Progenitor cell of endocrine pancreas (in vitro differentiated cells): ENCODE measurements at regions not wholly inside any gene's neighbourhood (a gene's known extent, or its start where the extent isn't known, plus 50 kb on each side); places are given as distances from the start of the nearest gene placed in this dataset.

Experiments
- DNase-seq: peaks from one replicate; pipeline ENCODE4 v3.0.0; 2021; ENCODE audit warnings: low spot score; ENCODE audit not compliant: unreplicated experiment
- H3K27ac Mint-ChIP-seq: 2 replicates; pipeline ENCODE4 v1.8.0; 2021; ENCODE audit warnings: mild to moderate bottlenecking, moderate library complexity, mixed read lengths
- H3K27me3 Mint-ChIP-seq: 2 replicates; pipeline ENCODE4 v1.8.0; 2021; ENCODE audit warnings: mixed read lengths
- H3K36me3 Mint-ChIP-seq: 2 replicates; pipeline ENCODE4 v1.8.0; 2022; ENCODE audit warnings: mixed read lengths; ENCODE audit not compliant: insufficient read depth
- H3K4me1 Mint-ChIP-seq: 2 replicates; pipeline ENCODE4 v1.8.0; 2021; ENCODE audit warnings: low read depth, mixed read lengths
- H3K4me3 Mint-ChIP-seq: 2 replicates; pipeline ENCODE4 v1.8.0; 2021; ENCODE audit warnings: low read depth, mild to moderate bottlenecking, moderate library complexity, mixed read lengths
- H3K9me3 Mint-ChIP-seq: 2 replicates; pipeline ENCODE4 v1.8.0; 2021; ENCODE audit warnings: low read depth, mixed read lengths
- CTCF ChIP-seq: fragments of 200-600 bp; sonication (generic); IDR thresholded peaks from one replicate; pipeline ENCODE4 v1.5.0; 2021; ENCODE audit warnings: antibody characterized with exemption, mild to moderate bottlenecking; ENCODE audit not compliant: unreplicated experiment

DNA sequence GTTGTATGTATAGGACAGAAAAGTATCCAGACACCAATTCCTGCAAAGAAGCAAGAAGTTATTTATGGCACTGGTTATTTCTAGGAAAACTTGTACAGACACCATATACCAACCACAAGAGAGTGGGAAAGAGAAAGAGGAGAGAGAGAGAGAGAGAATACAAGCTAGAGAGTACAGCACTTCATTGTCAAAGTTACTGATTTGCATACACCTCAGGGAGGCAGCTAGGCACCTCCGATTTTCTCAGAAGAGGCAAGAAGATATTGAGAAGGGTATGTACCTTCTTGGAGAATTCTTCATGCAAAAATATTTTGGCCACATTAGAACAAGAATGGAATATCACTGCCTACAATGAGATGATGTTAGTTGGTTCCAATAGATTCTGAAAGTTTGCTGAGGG lies 333.9 kb upstream of the PIK3C3 start:
- no peaks in the 10 kb centered on the region for H3K9me3 Mint-ChIP-seq
- H3K27me3 Mint-ChIP-seq: no peaks in the 10 kb centered on the region
- no peaks in the 10 kb centered on the region for H3K36me3 Mint-ChIP-seq
- DNase-seq: no peak
- no peak overlapping the region for H3K27ac Mint-ChIP-seq
- TF ChIP-seq CTCF: no peak
- no peak overlapping the region for H3K4me3 Mint-ChIP-seq
- H3K4me1 Mint-ChIP-seq: peaks cover 29% of the 10 kb centered on the region

DNA sequence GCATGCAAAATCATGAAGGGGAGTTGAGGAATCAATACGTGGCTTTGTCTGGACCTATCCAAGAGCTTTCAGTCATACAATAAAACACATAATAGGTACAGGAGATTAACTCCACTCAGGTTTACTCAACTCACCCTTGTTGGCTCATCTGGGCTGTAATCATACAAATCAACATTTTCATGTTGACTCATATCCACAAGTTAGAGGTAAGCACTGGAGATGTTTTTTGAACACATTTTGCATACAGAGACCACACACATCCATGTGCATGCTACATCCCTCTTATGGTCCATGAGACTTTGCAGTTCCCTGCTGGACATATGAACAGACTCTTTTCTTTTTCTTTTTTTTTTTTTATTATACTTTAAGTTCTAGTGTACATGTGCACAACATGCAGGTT lies 336.9 kb upstream of the PIK3C3 start:
- no peak overlapping the region for H3K27ac Mint-ChIP-seq
- H3K36me3 Mint-ChIP-seq: peaks cover 3% of the 10 kb centered on the region
- no peaks in the 10 kb centered on the region for H3K27me3 Mint-ChIP-seq
- H3K4me1 Mint-ChIP-seq: peaks cover 17% of the 10 kb centered on the region
- no peaks in the 10 kb centered on the region for H3K9me3 Mint-ChIP-seq
- TF ChIP-seq CTCF: no peak
- H3K4me3 Mint-ChIP-seq: no peak overlapping the region
- no peak for DNase-seq

GRCh38 chr18:41617647-41618046 lies 337.4 kb upstream of the PIK3C3 start:
- H3K27ac Mint-ChIP-seq: no peak overlapping the region
- peaks cover 16% of the 10 kb centered on the region for H3K4me1 Mint-ChIP-seq
- no peak for DNase-seq
- no peak overlapping the region for H3K4me3 Mint-ChIP-seq
- H3K36me3 Mint-ChIP-seq: peaks cover 3% of the 10 kb centered on the region
- no peaks in the 10 kb centered on the region for H3K27me3 Mint-ChIP-seq
- TF ChIP-seq CTCF: no peak
- H3K9me3 Mint-ChIP-seq: no peaks in the 10 kb centered on the region

DNA sequence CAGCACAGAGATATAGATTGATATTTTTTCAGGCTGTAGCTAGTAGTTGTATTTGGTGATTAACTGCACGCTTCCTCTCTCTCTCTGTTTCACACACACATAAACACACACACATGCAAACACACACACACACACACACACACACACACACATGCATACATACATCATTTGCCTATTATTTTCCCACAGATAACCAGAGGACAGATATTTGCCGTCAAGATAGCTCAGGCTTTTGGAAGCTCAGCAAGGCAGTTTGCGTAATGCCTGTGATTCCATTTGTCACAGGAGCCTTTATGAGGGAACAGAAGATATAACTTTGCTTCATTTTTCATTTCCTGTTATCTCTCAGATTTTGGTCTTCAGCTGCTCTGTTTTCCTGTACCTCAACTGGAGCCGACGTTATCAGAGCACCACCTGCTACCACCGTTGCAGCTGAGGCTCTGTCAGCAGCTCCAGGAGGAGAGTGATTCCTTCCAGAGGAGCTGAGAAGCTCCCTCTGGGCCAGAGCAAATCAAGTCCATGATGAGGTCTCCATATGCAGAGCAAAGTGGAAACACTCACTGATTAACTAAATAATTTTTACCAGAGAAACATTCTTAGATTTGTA lies 341.9 kb upstream of the PIK3C3 start:
- H3K4me3 Mint-ChIP-seq: no peak overlapping the region
- no peak for DNase-seq
- peaks cover 5% of the 10 kb centered on the region for H3K36me3 Mint-ChIP-seq
- no peaks in the 10 kb centered on the region for H3K27me3 Mint-ChIP-seq
- no peak for TF ChIP-seq CTCF
- peaks cover 7% of the 10 kb centered on the region for H3K9me3 Mint-ChIP-seq
- no peak overlapping the region for H3K27ac Mint-ChIP-seq
- peaks cover 5% of the 10 kb centered on the region for H3K4me1 Mint-ChIP-seq

GRCh38 chr18:41604964-41605363 lies 350.1 kb upstream of the PIK3C3 start:
- no peak for TF ChIP-seq CTCF
- no peak for DNase-seq
- H3K27ac Mint-ChIP-seq: no peak overlapping the region
- H3K36me3 Mint-ChIP-seq: peaks cover 3% of the 10 kb centered on the region
- peaks cover 5% of the 10 kb centered on the region for H3K4me1 Mint-ChIP-seq
- H3K27me3 Mint-ChIP-seq: no peaks in the 10 kb centered on the region
- H3K9me3 Mint-ChIP-seq: peaks cover 9% of the 10 kb centered on the region
- H3K4me3 Mint-ChIP-seq: no peak overlapping the region
